Femur (tissue), 1 donor: ENCODE measurements at regions not wholly inside any gene's neighbourhood (a gene's known extent, or its start where the extent isn't known, plus 50 kb on each side); places are given as distances from the start of the nearest gene placed in this dataset.

ENCODE experiments used
- DNase-seq: peaks from one replicate; pipeline ENCODE4 v3.0.0-alpha.2; 2017

- no peak for DNase-seq
Observed at GRCh38 chr9:16347886-16348285, 522.6 kb downstream of the BNC2 start.

GRCh38 chr9:16348531-16348930, 521.9 kb downstream of the BNC2 start:
- DNase-seq: no peak

- no peak for DNase-seq
Observed at GRCh38 chr9:16352251-16352650, 518.2 kb downstream of the BNC2 start.

GRCh38 chr9:16352791-16353401, 517.6 kb downstream of the BNC2 start:
- DNase-seq: no peak

- no peak for DNase-seq
Observed at GRCh38 chr9:16356196-16356765, 514.2 kb downstream of the BNC2 start.

GRCh38 chr9:16357828-16358227, 512.6 kb downstream of the BNC2 start:
- DNase-seq: no peak

- no peak for DNase-seq
Observed at GRCh38 chr9:16358751-16359150, 511.7 kb downstream of the BNC2 start.
